GM12865 (cell line): ENCODE measurements at regions not wholly inside any gene's neighbourhood (a gene's known extent, or its start where the extent isn't known, plus 50 kb on each side); places are given as distances from the start of the nearest gene placed in this dataset.
"Not testable (repeated sequence)": the region's sequence is repeated elsewhere in the genome, so short reads cannot be mapped to it uniquely, and the experiment has no call there.

Experiments used
- DNase-seq: peaks from one replicate; pipeline ENCODE4 v3.0.0; 2010; ENCODE audit warnings: low read depth
- H3K4me3 ChIP-seq: 2 replicates; pipeline ENCODE4 v1.5.1; 2011; ENCODE audit warnings: mild to moderate bottlenecking, low read depth, low read length, control low read depth
- TF ChIP-seq, protein P1 (sequence below): IDR thresholded peaks from 2 replicates; pipeline ENCODE4 v1.5.1; 2011; ENCODE audit warnings: low read length, control low read depth, low read depth, inconsistent platforms; ENCODE audit not compliant: insufficient read depth; ENCODE audit errors: missing control alignments

DNA sequence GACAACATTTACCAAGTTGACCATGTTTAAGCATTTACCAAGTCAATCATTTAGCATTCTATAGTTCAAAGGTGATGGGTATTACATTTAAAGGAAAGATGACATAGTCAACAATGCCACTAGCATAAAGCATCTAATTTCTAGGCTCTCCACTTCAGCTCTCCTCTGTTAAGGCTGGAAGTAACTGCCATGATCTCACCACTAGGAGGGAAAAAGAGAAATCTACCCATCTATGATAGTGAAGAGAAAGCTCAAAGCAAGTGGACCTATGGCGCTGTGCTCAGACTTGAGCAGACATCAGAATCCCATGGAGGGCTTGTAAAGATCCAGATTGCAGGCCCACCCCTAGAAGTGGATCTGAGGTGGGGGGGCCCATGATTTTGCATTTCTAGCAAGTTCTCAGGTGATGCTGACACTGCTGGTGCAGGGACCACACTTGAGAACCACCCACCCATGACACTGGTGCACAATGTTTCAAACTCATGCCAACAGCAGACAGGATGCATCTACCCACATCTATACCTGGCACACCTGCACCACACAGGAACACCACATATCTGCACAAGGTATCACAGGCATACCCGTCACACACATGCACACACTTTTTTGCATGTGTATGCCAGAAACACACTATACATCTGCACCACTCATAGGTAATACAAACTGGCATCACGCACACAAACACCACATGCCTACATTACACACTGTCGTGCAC, 392.9 kb upstream of the RUNX1 start:
- TF ChIP-seq, protein P1, sequence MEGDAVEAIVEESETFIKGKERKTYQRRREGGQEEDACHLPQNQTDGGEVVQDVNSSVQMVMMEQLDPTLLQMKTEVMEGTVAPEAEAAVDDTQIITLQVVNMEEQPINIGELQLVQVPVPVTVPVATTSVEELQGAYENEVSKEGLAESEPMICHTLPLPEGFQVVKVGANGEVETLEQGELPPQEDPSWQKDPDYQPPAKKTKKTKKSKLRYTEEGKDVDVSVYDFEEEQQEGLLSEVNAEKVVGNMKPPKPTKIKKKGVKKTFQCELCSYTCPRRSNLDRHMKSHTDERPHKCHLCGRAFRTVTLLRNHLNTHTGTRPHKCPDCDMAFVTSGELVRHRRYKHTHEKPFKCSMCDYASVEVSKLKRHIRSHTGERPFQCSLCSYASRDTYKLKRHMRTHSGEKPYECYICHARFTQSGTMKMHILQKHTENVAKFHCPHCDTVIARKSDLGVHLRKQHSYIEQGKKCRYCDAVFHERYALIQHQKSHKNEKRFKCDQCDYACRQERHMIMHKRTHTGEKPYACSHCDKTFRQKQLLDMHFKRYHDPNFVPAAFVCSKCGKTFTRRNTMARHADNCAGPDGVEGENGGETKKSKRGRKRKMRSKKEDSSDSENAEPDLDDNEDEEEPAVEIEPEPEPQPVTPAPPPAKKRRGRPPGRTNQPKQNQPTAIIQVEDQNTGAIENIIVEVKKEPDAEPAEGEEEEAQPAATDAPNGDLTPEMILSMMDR: no peak
- no peak for DNase-seq
- H3K4me3 ChIP-seq: no peak overlapping the region

DNA sequence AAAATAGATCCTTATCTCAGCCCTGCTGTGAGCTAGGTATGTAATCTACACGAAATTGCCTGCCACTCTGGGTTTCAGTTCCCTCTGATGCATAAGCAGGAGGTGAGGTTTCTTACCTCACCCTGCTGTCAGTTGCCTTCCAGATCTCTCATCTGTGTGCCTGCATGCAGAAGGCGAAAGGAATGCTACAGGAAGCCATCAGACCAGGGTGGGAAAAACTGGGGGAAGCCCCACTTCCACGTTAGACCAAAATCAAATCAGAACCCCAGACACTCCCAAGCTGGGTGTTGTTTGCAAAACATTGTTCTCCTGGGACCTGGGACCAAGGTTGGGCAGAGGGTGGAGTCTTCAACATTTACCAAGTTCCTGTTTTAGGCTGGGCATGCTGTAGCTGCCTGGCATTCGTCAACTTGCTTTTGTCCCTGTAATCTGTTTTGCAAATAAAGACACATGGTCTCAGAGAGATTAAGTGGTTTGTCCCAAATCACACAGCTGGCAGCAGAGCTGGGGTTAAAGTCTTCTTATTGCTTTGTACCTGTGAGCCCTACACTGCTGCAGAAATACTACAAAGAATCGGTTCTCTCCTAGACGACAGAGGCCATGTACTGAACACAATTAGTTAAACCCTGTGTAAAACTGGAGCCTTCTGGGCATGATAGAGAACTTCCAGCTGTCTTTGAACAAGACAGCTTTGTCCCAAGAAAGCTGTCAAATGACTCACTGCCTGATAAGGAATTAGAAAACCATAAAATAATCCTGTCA, 389.7 kb upstream of the RUNX1 start:
- TF ChIP-seq, protein P1: no peak
- DNase-seq: peak; percentile 50
- no peak overlapping the region for H3K4me3 ChIP-seq

DNA sequence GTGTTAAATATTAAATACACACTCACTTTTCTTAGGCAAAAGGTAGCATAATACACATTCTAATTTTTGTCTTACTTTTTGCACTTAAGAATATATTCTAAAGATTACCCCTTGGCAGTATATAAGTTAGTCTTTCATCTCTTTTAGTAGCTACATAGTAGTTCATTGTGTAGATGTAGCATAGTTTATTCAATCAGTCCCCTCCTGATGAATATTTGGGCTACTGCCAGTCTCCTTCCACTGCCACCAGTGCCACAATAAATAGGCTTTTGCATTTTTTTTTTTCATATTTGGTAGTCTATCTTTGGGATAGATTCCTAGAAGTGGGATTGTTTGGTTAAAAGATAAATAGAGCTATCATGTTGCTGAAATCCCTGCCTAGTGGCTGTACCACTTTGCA, 388.8 kb upstream of the RUNX1 start:
- no peak overlapping the region for H3K4me3 ChIP-seq
- TF ChIP-seq, protein P1: no peak
- no peak for DNase-seq

DNA sequence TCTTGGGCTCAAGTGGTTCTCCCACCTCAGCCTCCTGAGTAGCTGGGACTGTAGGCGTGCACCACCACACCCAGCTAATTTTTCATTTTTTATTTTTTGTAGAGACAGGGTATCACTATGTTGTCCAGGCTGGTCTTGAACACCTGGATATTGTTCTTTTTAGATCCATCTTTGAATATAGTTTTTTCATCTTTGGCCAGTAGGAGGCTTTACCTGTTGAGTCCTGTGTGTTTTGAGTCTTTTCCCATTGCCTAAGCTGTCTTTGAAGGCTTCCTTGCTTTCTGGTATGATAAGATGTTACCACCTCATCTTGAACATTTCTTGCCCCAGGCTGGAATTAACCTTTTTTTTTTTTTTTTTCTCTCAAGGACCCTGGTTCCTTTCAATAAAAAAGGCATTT, 387.8 kb upstream of the RUNX1 start:
- no peak for DNase-seq
- H3K4me3 ChIP-seq: no peak overlapping the region
- TF ChIP-seq, protein P1: no peak

DNA sequence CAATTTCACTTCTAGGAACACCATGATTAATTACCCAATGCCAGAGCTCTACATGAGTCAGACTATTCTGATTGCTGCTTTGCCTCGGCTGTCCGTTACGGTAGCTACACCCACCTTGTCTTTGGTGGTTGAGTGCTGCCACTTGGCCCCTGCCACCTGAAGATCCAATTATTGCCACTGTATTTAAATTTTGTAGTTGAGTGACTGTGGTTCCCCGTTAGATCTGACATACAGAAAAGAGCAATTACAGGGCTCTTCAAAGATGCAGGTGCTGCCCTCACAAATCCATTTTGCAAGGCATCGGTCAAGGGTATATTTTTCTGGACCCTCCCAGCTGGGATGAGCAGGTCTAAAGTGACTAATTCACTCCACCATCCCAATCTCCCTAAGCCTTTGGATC, 383.5 kb upstream of the RUNX1 start:
- DNase-seq, H3K4me3 ChIP-seq: not testable (repeated sequence)

DNA sequence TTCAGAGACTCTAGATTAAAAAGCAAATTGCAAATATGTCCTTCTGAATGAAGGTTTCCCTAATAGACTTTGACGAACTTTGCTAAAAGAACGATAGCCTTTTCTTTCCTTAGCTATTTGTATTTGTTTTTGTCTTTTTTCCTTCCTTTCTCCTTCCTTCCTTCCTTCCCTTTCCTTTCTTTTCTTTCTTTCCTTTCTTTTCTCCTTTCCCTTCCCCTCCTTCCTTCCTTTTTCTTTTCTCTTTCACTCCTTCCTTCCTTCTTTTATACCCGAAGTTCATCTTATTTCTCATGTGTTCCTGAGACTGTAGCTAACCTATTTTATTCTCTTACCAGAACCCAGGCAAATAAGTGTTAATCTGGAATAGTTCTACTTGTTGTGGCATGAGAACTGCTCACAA, 381.2 kb upstream of the RUNX1 start:
- TF ChIP-seq, protein P1: no peak
- no peak for DNase-seq
- H3K4me3 ChIP-seq: no peak overlapping the region

DNA sequence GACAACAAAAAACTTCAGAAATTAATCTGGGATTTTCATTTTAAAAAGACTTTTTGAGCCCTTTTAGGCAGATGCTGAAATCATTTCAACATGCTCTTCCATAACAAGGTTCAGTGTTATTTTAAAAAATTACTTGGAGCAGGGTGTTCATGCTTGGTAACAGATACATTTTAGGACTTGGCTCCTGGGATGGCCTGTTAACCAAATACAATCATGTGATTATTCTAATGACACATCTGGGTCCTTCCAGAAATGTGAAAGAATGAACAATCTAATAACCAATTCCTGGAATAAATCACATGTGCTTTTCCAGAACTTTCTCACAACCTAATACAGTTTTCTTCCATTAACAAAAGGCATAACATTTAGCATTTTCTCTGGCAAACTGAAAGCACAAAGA, 379.8 kb upstream of the RUNX1 start:
- DNase-seq: no peak
- TF ChIP-seq, protein P1: no peak
- no peak overlapping the region for H3K4me3 ChIP-seq
